HCT116 (cell line): ENCODE measurements at regions not wholly inside any gene's neighbourhood (a gene's known extent, or its start where the extent isn't known, plus 50 kb on each side); places are given as distances from the start of the nearest gene placed in this dataset.

Experiments
- ATAC-seq: fragments of 200-7000 bp; cut with Tn5 transposase; 2 replicates; pipeline ENCODE4 v1.9.1; 2020; ENCODE audit warnings: mild to moderate bottlenecking, moderate library complexity
- BruUV-seq: library from RNA; stranded (reverse); fragments of 400-500 nt; replicated peaks from 2 replicates; lab custom pipeline; 2021; lab: Mats Ljungman, UMichigan
- CTCF ChIA-PET: fragments of 300-600 bp; sonication (Branson Sonifier 250); formaldehyde crosslinking; loops from one replicate; lab custom pipeline; 2021; ENCODE audit warnings: antibody characterized with exemption; lab: Charles Lee
- POLR2A ChIA-PET: fragments of 300-600, 350-600 bp; sonication (Branson Sonifier 250); formaldehyde crosslinking; loops from one replicate; lab custom pipeline; 2021; ENCODE audit warnings: antibody characterized with exemption; lab: Charles Lee
- RAD21 ChIA-PET, 2 experiments: fragments of 300-600 bp; sonication (Branson Sonifier 250); formaldehyde crosslinking; loops; one replicate each; lab custom pipeline; 2023; ENCODE audit warnings: low total read pairs in 2 of 2; ENCODE audit not compliant: uncharacterized antibody in 2 of 2, unreplicated experiment in 2 of 2, low non-redundant PET in 1 of 2; lab: Charles Lee
- DNase-seq: peaks from one replicate; pipeline ENCODE4 v3.0.0-alpha.2; 2010; ENCODE audit warnings: low read depth, low spot score
- H2AFZ ChIP-seq: fragments of 200-600 bp; shearing (Covaris generic), sonication (generic); 2 replicates; pipeline ENCODE4 v1.6.1; 2017; ENCODE audit warnings: low read depth, mixed run types, mixed read lengths, antibody characterized with exemption, low read length; ENCODE audit not compliant: poor library complexity, severe bottlenecking
- H3K27ac ChIP-seq: 2 replicates; pipeline ENCODE4 v1.5.1; 2012; ENCODE audit warnings: low read depth, low read length
- H3K27me3 ChIP-seq: fragments of 200-600 bp; sonication (generic); 2 replicates; pipeline ENCODE4 v1.6.1; 2016; ENCODE audit warnings: mixed run types, low read length, mixed read lengths; ENCODE audit not compliant: insufficient read depth
- H3K36me3 ChIP-seq, 2 experiments: fragments of 200-500 bp in 1 of 2; fragments of 200-600 bp in 1 of 2; sonication (Bioruptor generic) in 1 of 2; sonication (generic) in 1 of 2; 2 replicates each; pipeline versions ENCODE4 v1.5.1 to v1.6.1; 2014 to 2016; ENCODE audit warnings: low read length in 2 of 2, inconsistent platforms in 1 of 2, mixed read lengths in 1 of 2, mixed run types in 1 of 2; ENCODE audit not compliant: insufficient read depth in 2 of 2, control insufficient read depth in 1 of 2
- H3K4me1 ChIP-seq, 2 experiments: fragments of 200-600 bp in 1 of 2; sonication (generic) in 1 of 2; 2 replicates each; pipeline versions ENCODE4 v1.5.1 to v1.6.1; 2012 to 2017; ENCODE audit warnings: low read length in 2 of 2, inconsistent platforms in 1 of 2, mild to moderate bottlenecking in 1 of 2, mixed read lengths in 1 of 2, mixed run types in 1 of 2, moderate library complexity in 1 of 2; ENCODE audit not compliant: insufficient read depth in 2 of 2, control insufficient read depth in 1 of 2
- H3K4me2 ChIP-seq: fragments of 200-600 bp; sonication (generic); 2 replicates; pipeline ENCODE4 v1.6.1; 2017; ENCODE audit warnings: mixed run types, low read length, mixed read lengths
- H3K4me3 ChIP-seq, 2 experiments: fragments of 200-600 bp in 1 of 2; sonication (generic) in 1 of 2; replicated peaks in 1 of 2; 2 replicates each; pipeline ENCODE4 v1.5.1; 2011 to 2016; ENCODE audit warnings: low read length in 2 of 2, control low read depth in 1 of 2, low read depth in 1 of 2, mild to moderate bottlenecking in 1 of 2, mixed read lengths in 1 of 2, mixed run types in 1 of 2
- H3K79me2 ChIP-seq: fragments of 200-600 bp; sonication (generic); 2 replicates; pipeline ENCODE4 v1.6.1; 2017; ENCODE audit warnings: mild to moderate bottlenecking, mixed run types, low read length, moderate library complexity, mixed read lengths; ENCODE audit not compliant: insufficient read depth
- H3K9ac ChIP-seq: fragments of 200-600 bp; sonication (generic); 2 replicates; pipeline ENCODE4 v1.6.1; 2016; ENCODE audit warnings: low read length, mixed read lengths
- H3K9me2 ChIP-seq: fragments of 200-600 bp; sonication (generic), shearing (Covaris generic); 2 replicates; pipeline ENCODE4 v1.6.1; 2017; ENCODE audit warnings: mixed run types, mild to moderate bottlenecking, moderate library complexity; ENCODE audit not compliant: insufficient read depth
- H3K9me3 ChIP-seq, 2 experiments: fragments of 200-500 bp in 1 of 2; fragments of 200-600 bp in 1 of 2; sonication (Bioruptor generic) in 1 of 2; sonication (generic) in 1 of 2; 2 replicates each; pipeline ENCODE4 v1.6.1; 2014 to 2017; ENCODE audit warnings: low read length in 2 of 2, mixed read lengths in 2 of 2, inconsistent platforms in 1 of 2, low read depth in 1 of 2, mild to moderate bottlenecking in 1 of 2, mixed run types in 1 of 2, moderate library complexity in 1 of 2; ENCODE audit not compliant: control insufficient read depth in 1 of 2, insufficient read depth in 1 of 2
- H4K20me1 ChIP-seq: fragments of 200-600 bp; sonication (generic), shearing (Covaris generic); 2 replicates; pipeline ENCODE4 v1.6.1; 2017; ENCODE audit warnings: mixed run types, mild to moderate bottlenecking, moderate library complexity; ENCODE audit not compliant: insufficient read depth
- JUND ChIP-seq: IDR thresholded peaks from 2 replicates; pipeline ENCODE4 v1.6.1; 2012
- REST ChIP-seq: IDR thresholded peaks from 2 replicates; pipeline ENCODE4 v1.6.1; 2012; ENCODE audit warnings: low read depth
- ZBTB33 ChIP-seq: IDR thresholded peaks from 2 replicates; pipeline ENCODE4 v1.6.1; 2011; ENCODE audit warnings: mild to moderate bottlenecking, low read length, moderate library complexity; ENCODE audit not compliant: insufficient replicate concordance; ENCODE audit errors: extremely low read depth
- ZFX ChIP-seq: fragments of 450-650 bp; IDR thresholded peaks from 2 replicates; pipeline ENCODE4 v1.6.1; 2017
- ZNF274 ChIP-seq: fragments of 200-500 bp; sonication (Bioruptor generic); IDR thresholded peaks from 2 replicates; pipeline ENCODE4 v1.6.1; 2014; ENCODE audit warnings: mild to moderate bottlenecking, low read depth, low read length, inconsistent platforms
- intact Hi-C: fragments of 100-400 bp; cut with micrococcal nuclease; formaldehyde crosslinking; loops from 2 replicates; pipeline ENCODE4 v1.10.0; 2022
- TF ChIP-seq, protein P1 (sequence below): IDR thresholded peaks from 2 replicates; pipeline ENCODE4 v1.6.1; 2012

DNA sequence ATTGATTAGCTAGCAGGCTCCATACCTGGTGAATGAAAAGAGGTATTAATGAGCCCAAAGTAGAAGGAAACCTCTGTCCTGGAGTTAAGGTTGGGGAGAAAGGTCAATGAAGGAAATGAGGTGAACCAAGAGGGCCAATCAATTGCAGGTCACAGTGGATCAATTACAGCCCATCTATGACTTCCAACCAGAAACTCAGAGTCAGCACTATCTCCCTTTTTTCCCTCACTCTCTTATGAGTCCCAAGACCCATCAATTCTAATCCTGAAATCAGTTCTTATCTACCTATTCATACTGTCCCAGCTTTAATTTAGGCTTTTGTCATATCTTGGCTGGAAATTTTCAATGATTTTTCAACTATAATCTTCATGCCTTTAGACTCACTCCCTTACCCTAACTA, 433.2 kb upstream of the PKN2 start:
- Histone ChIP-seq H3K79me2 (no peaks in the 10 kb centered on the region), H3K4me3 (no peak overlapping the region), H3K27ac (no peak overlapping the region), H3K9me2 (no peaks in the 10 kb centered on the region)
- no peak for ATAC-seq
- no TSS peak for BruUV-seq
- CTCF ChIA-PET, result no interaction called here
- intact Hi-C loops, result no loop called here
- TF ChIP-seq ZFX (no peak), JUND (no peak), REST (no peak), ZBTB33 (no peak), ZNF274 (no peak)
- TF ChIP-seq, protein P1, sequence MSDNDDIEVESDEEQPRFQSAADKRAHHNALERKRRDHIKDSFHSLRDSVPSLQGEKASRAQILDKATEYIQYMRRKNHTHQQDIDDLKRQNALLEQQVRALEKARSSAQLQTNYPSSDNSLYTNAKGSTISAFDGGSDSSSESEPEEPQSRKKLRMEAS, result no peak
- TF ChIP-seq, all 23 proteins: peak for 0
- Histone ChIP-seq H2AFZ (no peak overlapping the region), H3K27me3 (no peaks in the 10 kb centered on the region), H3K4me2 (no peak overlapping the region), H3K9me3 (no peaks in the 10 kb centered on the region), H3K36me3 (no peaks in the 10 kb centered on the region), H4K20me1 (no peaks in the 10 kb centered on the region), H3K9ac (no peak overlapping the region), H3K4me1 (no peaks in the 10 kb centered on the region)
- ChIA-PET POLR2A (no interaction called here), RAD21 (no interaction called here)
- no peak for DNase-seq
